Renal cortical epithelial cell (primary cell): ENCODE measurements at regions not wholly inside any gene's neighbourhood (a gene's known extent, or its start where the extent isn't known, plus 50 kb on each side); places are given as distances from the start of the nearest gene placed in this dataset.

Experiments used
- DNase-seq: peaks from one replicate; pipeline ENCODE4 v3.0.0-alpha.2; 2011; ENCODE audit warnings: low read depth

GRCh38 chr1:219993554-219994433 is 52.5 kb downstream of the EPRS1 start:
- DNase-seq = no peak

- no peak for DNase-seq
Measured at GRCh38 chr1:219991919-219992318, 54.4 kb downstream of the EPRS1 start.

- DNase-seq = peak; percentile 78
Measured at GRCh38 chr1:219991511-219991810, 54.8 kb downstream of the EPRS1 start.

GRCh38 chr1:219990782-219991510 is 55.4 kb downstream of the EPRS1 start:
- peak; percentile 52 for DNase-seq

- no peak for DNase-seq
Measured at GRCh38 chr1:219989766-219990165, 56.5 kb downstream of the EPRS1 start.

- no peak for DNase-seq
Measured at GRCh38 chr1:219988818-219989217, 57.5 kb downstream of the EPRS1 start.

GRCh38 chr1:219988387-219988786 is 57.9 kb downstream of the EPRS1 start:
- no peak for DNase-seq

GRCh38 chr1:219987325-219987724 is 59.0 kb upstream of the SLC30A10 start:
- DNase-seq = no peak

- no peak for DNase-seq
Measured at GRCh38 chr1:219985169-219985568, 56.8 kb upstream of the SLC30A10 start.
